Fibroblast of skin of abdomen (primary cell): ENCODE measurements at regions not wholly inside any gene's neighbourhood (a gene's known extent, or its start where the extent isn't known, plus 50 kb on each side); places are given as distances from the start of the nearest gene placed in this dataset.
A peak's percentile ranks its signal among the peaks of the same experiment; 100 is the strongest.
"Not testable (repeated sequence)": the region's sequence is repeated elsewhere in the genome, so short reads cannot be mapped to it uniquely, and the experiment has no call there.

ENCODE experiments used
- DNase-seq: peaks from one replicate; pipeline ENCODE4 v3.0.0-alpha.2; 2013

- DNase-seq = no peak
These were observed 149.3 kb downstream of the TGFB2 start for GRCh38 chr1:218494449-218494852.

DNA sequence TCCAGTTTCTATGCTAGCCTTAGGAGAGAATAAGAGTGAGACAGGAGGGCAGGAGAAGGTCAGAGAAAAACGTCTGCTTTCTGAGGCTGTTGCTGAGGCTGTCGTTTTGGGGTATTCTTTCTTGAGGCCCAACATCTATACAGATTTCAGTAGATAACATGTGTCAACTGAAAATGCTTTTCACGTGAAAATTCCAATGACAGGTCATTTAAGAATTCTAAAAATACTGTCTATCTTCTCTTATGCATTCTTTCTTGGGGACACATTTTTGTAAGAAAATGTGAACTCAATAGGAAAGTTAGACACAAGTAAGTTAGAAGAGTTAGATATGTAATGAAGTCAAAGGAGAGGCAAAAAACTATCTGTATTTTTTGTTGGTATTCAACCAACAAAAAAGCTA lies 150.8 kb downstream of the TGFB2 start:
- DNase-seq = no peak

DNA sequence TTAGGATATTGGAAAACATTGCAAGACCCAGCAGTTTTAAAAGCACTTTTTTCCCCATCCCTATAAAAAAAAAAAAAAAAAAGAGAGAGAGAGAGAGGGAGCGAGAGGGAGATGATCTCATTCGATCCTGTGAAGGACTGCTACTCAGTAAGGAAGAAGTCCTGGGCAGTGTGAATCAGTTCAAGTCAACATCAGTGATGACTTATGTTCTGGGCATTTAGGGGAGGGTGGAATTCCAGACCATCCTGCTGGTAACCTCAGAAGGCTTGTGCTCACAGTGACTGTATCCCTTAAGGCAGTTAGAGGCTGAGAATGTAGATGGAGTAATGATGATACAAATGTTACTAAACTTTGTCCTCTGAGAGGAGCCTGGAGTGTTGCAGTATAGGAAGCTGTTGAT lies 151.4 kb downstream of the TGFB2 start:
- DNase-seq = peak; percentile 99

DNA sequence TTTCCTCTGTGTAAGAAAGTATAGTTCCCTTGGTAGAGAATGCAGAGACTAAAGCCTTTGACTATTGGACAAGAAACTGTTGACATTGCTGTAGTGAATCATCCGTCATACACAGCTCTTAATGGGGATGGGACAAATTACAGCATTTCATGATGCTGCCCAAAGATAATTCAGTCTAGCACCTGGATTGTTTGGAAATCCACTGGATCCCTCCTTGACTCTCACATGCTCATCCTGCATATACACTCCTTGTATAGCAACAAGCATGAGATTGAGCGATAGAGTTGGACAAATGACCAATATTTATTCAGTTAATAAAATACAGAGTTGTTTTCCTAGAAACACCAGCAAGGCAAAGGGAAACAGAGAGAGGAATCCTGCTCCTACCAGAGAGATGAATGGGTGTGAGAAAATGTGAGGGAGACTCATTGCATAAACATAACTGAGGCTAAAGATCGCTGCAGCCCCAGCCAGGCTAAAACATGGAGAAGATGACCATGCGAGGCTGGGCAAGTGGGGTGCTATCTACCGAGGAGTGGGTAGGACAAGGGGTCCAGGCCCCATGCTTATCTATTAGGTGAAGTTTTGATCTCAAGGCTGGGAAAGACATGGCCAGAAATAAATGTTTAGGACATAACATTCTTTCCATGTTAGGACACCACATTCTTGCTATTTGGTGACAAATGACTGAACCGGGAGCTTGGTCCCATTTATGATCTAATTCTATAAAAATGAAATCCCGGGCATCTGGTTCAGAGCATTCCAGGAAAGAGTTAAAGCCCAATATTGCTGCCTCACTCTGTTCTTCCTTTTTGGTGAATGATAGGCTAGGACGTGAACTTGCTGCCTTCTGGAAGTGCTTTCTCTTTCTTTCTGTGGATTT lies 153.2 kb downstream of the TGFB2 start:
- DNase-seq = peak; percentile 64

GRCh38 chr1:218499011-218499691 lies 154.0 kb downstream of the TGFB2 start:
- DNase-seq = peak; percentile 92

GRCh38 chr1:218499911-218500310 lies 154.8 kb downstream of the TGFB2 start:
- no peak for DNase-seq

GRCh38 chr1:218501161-218501560 lies 156.0 kb downstream of the TGFB2 start:
- peak; percentile 50 for DNase-seq

DNA sequence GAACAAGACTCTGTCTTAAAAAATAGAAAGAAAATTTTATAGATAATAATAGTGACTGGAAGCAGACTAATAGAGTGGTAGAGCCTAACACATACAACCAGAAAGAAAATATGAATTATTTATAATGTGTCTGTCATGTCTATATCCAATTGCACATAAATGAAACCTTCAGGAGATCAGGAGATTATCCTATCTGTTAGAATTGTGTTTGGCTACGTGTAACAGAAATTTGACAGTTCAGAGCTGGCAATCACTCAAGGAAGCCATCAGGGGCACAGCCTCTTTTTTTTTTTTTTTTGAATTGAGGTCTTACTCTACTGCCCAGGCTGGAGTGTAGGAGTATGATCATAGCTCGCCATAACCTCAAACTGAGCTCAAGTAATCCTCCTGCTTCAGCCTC lies 157.2 kb downstream of the TGFB2 start:
- DNase-seq = no peak

- DNase-seq = no peak
These were observed 158.0 kb downstream of the TGFB2 start for GRCh38 chr1:218503102-218503501.

DNA sequence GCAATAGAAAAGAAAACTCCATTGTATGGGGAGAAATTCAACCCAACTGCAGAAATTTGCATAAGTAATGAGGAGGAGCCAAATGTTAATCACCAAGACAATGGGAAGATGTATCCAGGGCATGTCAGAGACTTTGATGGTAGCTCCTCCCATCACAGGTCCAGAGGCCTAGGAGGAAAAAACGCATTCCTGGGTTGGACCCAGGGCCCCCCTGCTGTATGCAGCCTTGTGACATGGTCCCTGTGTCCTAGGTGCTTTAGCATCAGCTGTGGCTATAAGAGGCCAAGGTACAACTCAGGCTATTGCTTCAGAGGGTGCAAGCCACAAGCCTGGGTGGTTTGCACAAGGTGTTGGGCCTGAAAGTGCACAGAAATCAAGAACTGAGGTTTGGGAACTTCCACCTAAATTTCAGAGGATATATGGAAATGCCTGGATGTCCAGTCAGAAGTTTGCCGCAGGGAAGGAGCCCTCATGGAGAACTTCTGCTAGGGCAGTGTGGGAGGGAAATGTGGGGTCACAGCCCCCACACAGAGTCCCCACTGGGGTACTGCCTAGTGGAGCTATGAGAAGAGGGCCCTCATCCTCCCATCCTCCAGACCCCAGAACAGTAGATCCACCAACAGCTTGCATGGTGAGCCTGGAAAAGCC lies 162.3 kb downstream of the TGFB2 start:
- DNase-seq = no peak

DNA sequence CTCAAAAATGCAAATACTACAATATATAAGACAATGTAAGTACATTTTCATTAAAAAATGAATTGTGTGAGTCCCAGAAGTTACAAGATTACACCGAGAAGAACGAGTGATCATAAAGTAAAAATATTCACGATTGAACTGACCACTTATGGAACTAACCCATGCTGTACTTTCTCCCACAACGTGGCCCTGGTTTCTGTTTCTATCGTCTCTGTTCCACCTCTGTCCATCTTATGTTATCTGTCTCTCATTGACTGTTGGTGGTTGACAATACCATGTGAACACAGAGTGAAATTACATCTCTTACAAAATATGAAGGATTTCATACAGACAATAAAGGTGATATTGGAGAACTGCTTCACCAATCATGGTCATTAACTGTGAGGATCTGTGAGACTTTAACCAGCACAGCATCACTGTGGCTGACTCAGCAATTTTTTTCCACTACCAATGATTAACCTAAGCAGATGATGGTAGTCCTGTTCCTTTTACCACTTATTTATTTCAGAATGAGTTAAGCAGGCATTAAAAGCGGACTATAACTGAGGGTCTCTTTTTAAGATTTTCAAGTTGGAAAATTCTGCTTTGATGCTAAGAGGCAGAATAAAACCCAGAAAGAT lies 165.1 kb downstream of the TGFB2 start:
- DNase-seq = no peak

DNA sequence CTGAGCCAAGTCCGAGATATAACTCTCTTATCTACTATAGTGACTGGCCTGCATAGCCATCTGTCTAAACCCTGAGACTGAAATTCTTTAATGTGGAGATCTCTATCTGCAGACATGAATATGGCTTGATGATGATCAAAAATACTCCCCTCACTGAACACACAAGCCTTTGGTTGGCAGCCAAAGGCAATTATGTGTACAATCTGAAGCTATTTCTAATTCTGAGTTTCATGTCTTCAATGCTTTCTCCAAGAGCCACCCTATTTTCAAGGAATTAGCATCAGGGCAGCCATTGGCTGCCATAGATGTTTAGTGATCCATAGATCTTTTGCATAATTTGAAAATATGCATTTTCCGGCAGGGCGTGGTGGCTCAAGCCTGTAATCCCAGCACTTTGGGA lies 168.2 kb downstream of the TGFB2 start:
- DNase-seq = no peak

- peak; percentile 63 for DNase-seq
These were observed 169.6 kb downstream of the TGFB2 start for GRCh38 chr1:218514689-218515088.

GRCh38 chr1:218516526-218516925 lies 171.4 kb downstream of the TGFB2 start:
- no peak for DNase-seq

- no peak for DNase-seq
These were observed 172.3 kb downstream of the TGFB2 start for GRCh38 chr1:218517459-218517858.

DNA sequence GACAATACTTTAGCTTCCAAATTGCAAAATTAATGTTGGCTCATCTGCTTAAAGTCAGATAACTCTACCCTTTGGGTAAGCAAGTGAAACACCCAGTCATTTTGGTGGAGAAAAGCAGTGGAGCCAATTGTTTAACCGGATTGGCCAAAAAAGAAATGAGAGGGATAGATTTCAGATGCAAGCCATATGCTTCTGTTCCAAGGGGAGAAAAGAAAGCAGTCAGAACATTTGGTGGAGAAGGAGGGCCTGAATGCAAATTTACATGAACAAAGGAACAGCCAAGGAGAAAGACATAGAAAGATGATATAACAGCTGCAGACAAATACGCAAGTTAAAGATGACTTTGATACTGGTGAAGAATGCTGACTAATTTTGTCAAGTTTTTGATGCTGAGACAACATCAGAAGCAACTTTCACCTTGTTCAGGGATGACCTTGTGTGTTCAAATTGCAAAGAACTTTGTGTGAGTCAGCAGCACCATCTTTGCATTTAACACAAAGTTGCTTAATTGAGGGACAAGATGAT lies 173.1 kb downstream of the TGFB2 start:
- no peak for DNase-seq

DNA sequence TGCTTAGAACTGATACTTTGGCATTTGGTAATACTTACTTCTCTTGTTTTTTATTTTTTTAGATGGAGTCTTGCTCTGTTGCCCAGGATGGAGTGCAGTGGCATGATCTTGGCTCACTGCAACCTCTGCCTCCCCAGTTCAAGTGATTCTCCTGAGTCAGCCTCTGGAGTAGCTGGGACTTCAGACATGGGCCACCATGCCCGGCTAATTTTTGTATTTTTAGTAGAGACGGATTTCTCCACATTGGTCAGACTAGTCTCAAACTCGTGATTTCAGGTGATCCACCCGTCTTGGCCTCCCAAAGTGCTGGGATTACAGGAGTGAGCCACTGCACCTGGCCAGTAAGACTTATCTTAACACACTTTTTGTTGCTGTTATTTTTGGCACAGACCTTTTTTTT lies 175.5 kb downstream of the TGFB2 start:
- not testable (repeated sequence) for DNase-seq

GRCh38 chr1:218521414-218522169 lies 176.5 kb downstream of the TGFB2 start:
- DNase-seq = peak; percentile 38

GRCh38 chr1:218524526-218524925 lies 179.4 kb downstream of the TGFB2 start:
- DNase-seq = peak; percentile 33

- no peak for DNase-seq
These were observed 179.9 kb downstream of the TGFB2 start for GRCh38 chr1:218525031-218525430.

DNA sequence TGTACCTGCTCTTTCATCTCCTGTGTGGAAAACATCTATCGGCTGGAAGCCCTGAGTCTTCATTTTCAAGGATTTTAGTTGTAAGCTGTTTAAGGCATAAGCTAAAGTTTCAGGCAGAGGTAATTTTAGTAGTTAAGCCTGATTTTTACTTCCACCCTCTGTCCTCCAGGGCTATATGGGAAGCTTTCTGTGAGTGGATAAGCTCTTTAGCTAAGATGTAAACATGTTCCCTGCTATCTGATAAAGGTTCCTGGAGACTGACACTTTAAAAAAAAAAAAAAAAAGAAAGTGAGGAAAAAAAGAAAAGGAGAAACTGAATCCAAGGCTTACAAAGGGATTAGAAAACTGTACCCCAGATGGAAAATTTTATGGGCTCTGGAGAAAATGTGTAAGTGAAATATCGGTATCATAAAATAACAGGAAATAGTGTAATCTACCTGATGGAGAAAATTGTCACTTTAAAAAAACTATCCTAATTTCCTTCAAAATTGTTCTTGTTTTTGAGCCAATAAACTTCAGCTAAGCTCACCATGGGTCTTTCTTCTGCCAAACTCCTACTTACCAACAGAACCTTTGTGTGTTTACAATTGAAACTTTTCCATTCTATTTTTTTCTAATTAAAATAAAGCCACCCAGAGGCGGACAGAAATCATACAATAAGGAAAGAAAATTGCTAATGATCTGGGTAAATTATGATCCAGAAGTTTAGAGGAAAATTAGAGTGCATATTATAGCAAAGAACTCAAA lies 180.5 kb downstream of the TGFB2 start:
- no peak for DNase-seq
